SW480 (cell line): ENCODE measurements at regions not wholly inside any gene's neighbourhood (a gene's known extent, or its start where the extent isn't known, plus 50 kb on each side); places are given as distances from the start of the nearest gene placed in this dataset.

Source experiments
- DNase-seq: peaks from one replicate; pipeline ENCODE4 v3.0.0-alpha.2; 2016; ENCODE audit warnings: low spot score

DNA sequence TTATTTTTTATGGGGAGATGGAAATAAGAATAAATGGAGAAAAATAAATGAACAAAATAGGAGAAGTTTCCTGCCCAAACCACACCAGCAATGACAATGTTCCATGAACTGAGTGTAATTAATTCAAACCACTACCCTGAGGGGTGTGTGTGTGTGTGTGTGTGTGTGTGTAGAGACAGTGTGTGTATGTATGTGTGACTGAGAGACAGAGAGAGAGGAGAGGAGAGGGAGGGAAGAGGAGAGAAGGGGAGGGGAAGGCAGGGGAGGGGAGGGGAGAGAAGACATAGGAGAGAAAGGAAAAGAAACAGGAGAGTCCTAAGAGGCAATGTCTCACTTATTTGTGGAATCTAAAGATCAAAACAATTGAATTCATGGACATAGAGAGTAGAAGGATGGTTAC, 65.0 kb upstream of the POU2AF1 start:
- DNase-seq = no peak

DNA sequence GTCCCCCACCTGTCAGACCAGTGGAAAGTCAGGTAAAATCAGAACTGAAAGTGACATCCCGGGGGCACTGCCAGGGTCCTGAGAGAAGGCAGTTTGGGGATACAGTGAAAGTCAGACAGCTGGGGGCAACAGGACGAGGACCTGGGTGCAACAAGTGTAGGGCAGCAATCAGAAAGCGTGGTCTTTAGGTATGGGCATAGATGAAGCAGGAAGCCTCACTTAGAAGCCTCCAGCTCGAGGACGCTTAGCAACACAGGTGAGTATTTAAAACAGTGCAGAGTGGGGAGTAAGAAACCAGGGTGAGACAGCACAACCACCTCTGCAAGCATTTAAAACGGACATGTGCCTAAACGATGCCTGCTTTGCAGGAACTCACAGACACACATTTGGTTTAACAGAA, 64.6 kb upstream of the POU2AF1 start:
- DNase-seq = no peak

GRCh38 chr11:111443032-111443431, 64.0 kb upstream of the POU2AF1 start:
- DNase-seq = no peak

DNA sequence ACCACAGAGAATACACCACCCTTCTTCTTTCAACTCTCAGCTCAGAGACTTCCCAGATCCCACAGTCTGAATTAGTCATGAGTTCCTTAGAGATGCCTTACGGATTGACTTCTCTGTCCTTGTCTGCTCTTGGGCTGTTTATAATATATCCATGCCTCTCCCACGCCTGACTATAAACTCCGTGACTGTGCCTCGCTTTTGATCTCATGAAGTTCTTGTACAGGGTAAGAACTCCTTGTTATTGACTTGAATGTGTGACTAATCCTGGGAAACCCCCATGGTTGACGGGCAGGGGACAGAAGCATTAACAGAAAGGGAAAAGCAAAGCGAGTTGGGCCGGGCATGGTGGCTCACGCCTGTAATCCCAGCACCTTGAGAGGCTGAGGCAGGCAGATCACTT, 62.4 kb upstream of the POU2AF1 start:
- DNase-seq = peak; percentile 20

DNA sequence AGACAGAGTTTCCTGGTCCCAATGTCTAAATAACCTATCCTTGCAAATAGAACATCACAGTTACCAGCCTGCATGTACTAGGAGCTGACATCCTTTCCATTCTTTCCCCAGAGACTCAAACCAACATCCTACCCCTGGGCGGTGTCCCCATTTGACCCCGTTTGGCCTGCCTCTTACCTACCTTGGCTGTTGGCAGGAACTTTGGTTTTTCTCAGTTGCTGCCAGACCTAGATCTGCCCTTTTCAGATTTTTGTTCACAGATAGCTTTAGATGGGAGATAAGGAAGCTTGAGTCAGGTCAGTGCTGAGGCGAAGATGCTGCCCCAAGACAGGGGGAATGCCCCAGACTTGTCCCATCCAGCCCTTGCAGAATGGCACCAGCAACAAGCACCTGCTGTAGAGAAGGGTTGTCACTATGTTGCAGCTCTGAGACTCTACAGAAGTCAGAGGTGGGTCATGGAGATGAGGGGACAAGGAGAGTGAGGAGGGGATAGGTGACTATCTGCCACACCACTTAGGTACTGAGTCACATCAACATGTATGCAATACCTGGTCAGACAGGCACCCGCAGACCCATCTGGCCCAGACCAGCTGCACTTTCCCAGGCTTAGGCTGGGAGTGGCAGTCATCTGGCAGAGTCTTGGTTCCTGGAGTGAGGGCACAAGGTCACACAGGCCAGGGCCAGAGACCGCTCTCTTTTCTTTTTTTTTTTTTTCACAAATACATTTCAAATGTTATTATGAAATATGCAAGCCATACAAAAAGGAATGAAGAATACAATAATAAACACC, 61.5 kb upstream of the POU2AF1 start:
- no peak for DNase-seq

DNA sequence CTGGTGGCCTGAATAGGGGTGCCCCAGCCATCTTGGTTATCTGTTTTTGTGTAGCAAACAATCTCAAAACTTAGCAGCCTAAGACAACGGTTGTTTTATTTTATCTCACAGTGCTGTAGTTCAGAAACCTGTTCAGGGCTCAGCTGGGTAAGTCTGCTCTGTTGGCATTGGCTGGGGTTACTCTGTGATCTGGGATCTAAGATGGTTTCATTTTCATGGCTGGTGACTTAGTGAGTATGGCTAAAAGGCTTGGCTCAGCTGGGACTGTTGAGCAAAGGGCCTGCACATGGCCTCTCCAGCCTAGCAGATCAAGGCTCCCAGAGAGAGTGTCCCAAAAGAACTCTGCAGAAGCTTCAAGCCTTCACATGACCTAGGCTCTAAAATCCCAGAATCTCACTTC, 60.8 kb upstream of the POU2AF1 start:
- DNase-seq = no peak

- DNase-seq = peak; percentile 46
Measured at GRCh38 chr11:111438846-111439520, 59.9 kb upstream of the POU2AF1 start.

- DNase-seq = no peak
Measured at GRCh38 chr11:111438168-111438567, 59.1 kb upstream of the POU2AF1 start.

DNA sequence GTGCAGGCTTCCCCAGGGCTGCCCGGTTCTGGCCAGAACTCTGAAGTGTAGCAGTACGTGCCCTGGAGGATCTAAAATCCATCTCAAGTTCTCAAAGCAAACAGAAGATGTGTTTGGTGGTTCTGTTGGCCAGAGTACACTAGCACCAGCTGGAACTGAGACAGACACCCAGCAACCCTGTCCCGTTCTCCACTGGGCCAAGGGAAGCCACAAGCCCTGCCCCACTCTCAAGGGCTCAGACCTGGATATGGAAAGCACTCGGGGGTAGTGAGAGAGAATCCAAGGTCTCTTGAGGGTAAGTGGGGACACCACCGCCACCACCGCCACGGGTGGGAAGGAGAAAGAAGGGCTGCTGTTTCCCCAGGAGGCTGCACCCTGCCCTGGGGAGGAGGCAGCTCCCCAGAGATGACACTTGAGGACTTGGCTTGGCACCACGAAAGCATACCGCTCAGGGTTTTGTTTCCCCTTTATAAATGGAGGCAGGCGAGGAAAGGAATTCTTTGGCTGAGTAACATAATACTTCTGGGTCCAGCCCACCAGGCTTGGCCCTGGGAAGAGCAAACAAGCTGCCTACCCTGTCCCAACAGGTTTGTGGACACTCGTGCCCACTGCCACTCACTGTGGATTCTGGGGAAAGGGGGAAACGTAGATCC, 56.1 kb upstream of the POU2AF1 start:
- no peak for DNase-seq

DNA sequence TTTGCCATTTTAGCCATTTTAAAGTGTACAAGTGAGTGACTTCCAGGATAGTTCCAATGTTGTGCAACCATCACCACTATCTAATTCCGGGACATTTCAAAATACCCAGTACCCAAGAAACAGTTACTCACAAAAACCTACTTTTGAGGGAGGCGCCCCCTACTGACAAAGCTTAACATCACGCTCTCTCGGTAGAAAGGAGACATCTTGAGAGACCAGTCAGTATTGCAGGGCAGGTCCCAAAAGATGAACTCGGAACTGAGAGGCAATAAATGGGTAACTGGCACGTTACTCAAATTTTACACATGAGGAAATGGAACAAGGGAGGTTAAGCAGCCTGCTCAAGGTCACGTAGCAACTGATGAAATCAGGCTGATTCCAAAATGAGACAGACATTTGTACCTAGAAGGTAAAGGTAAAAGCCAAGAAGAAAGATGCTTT, 50.0 kb upstream of the POU2AF1 start:
- no peak for DNase-seq
